GM12892 (cell line): ENCODE measurements at regions not wholly inside any gene's neighbourhood (a gene's known extent, or its start where the extent isn't known, plus 50 kb on each side); places are given as distances from the start of the nearest gene placed in this dataset.

Experiments used
- POLR2A ChIP-seq: IDR thresholded peaks from 2 replicates; pipeline ENCODE4 v1.6.1; 2011; ENCODE audit warnings: low read depth, low read length, control low read depth
- POLR2AphosphoS5 ChIP-seq: IDR thresholded peaks from 2 replicates; pipeline ENCODE4 v1.6.1; 2011; ENCODE audit warnings: low read depth, low read length, control low read depth

- TF ChIP-seq POLR2A: no peak
- TF ChIP-seq POLR2AphosphoS5: no peak
Observed at GRCh38 chr13:95360464-95361097, 59.3 kb upstream of the ABCC4 start.
